Kidney epithelial cell (primary cell): ENCODE measurements at regions not wholly inside any gene's neighbourhood (a gene's known extent, or its start where the extent isn't known, plus 50 kb on each side); places are given as distances from the start of the nearest gene placed in this dataset.

Experiments used
- DNase-seq: peaks from one replicate; pipeline ENCODE4 v3.0.0-alpha.2; 2010; ENCODE audit warnings: low read depth
- H3K27me3 ChIP-seq: 2 replicates; pipeline ENCODE4 v1.6.0; 2011; ENCODE audit warnings: low read length; ENCODE audit not compliant: control insufficient read depth, insufficient read depth
- H3K36me3 ChIP-seq: 2 replicates; pipeline ENCODE4 v1.5.1; 2011; ENCODE audit warnings: low read length; ENCODE audit not compliant: control insufficient read depth, insufficient read depth
- H3K4me3 ChIP-seq: 2 replicates; pipeline ENCODE4 v1.5.1; 2011; ENCODE audit warnings: low read depth, mild to moderate bottlenecking, control low read depth, low read length
- TF ChIP-seq, protein P1 (sequence below): IDR thresholded peaks from 2 replicates; pipeline ENCODE4 v1.5.1; 2011; ENCODE audit warnings: mild to moderate bottlenecking, moderate library complexity, low read length, control low read depth, inconsistent platforms; ENCODE audit not compliant: insufficient read depth, poor library complexity, severe bottlenecking

DNA sequence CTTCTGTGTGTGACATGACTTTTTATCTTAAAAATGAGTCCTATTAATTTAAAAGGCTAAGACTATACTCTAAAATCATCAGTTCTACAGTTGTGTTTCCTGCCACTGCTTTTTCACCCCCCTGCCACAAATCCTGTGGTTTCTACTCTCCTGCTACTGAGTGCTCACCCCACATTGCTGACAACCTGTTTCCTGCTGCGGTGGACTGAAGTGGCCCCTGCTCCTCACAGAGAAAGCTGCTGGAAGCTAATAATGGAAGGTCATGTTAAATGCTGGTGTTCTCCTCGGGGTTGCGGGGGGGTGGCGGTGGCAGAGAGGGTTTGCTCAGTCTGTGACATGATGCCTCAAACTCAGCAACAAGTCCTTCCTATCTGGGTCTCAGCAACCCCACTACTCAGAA, 113.2 kb upstream of the INHBA start:
- DNase-seq = no peak
- no peak overlapping the region for H3K4me3 ChIP-seq
- no peaks in the 10 kb centered on the region for H3K27me3 ChIP-seq
- no peaks in the 10 kb centered on the region for H3K36me3 ChIP-seq
- TF ChIP-seq, protein P1, sequence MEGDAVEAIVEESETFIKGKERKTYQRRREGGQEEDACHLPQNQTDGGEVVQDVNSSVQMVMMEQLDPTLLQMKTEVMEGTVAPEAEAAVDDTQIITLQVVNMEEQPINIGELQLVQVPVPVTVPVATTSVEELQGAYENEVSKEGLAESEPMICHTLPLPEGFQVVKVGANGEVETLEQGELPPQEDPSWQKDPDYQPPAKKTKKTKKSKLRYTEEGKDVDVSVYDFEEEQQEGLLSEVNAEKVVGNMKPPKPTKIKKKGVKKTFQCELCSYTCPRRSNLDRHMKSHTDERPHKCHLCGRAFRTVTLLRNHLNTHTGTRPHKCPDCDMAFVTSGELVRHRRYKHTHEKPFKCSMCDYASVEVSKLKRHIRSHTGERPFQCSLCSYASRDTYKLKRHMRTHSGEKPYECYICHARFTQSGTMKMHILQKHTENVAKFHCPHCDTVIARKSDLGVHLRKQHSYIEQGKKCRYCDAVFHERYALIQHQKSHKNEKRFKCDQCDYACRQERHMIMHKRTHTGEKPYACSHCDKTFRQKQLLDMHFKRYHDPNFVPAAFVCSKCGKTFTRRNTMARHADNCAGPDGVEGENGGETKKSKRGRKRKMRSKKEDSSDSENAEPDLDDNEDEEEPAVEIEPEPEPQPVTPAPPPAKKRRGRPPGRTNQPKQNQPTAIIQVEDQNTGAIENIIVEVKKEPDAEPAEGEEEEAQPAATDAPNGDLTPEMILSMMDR = no peak

GRCh38 chr7:41814888-41815287, 112.0 kb upstream of the INHBA start:
- no peaks in the 10 kb centered on the region for H3K27me3 ChIP-seq
- no peak overlapping the region for H3K4me3 ChIP-seq
- TF ChIP-seq, protein P1 = no peak
- no peaks in the 10 kb centered on the region for H3K36me3 ChIP-seq
- DNase-seq = no peak

- Histone ChIP-seq H3K4me3 (no peak overlapping the region), H3K36me3 (no peaks in the 10 kb centered on the region), H3K27me3 (no peaks in the 10 kb centered on the region)
- no peak for DNase-seq
- TF ChIP-seq, protein P1 = no peak
These were observed 110.4 kb upstream of the INHBA start for GRCh38 chr7:41813286-41813685.

DNA sequence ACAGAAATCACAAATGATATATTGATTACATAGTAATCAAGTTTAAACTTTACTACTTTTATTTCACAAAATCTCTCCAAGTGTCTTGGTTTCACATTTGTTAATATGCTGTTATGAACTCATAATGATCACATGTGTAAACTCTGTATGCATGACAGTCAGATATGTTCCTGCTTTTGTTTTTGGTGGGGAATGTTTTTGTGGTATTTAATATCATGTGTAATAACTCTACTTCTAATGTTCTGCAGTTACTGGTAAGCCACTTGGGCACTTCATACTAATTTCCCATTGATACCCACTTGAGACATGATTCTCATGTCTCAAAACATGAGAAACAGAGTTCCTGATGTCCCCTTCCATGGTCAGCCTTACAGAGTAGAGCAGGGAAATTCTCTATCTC, 109.1 kb upstream of the INHBA start:
- DNase-seq = no peak
- Histone ChIP-seq H3K36me3 (no peaks in the 10 kb centered on the region), H3K27me3 (no peaks in the 10 kb centered on the region), H3K4me3 (no peak overlapping the region)
- TF ChIP-seq, protein P1 = no peak

DNA sequence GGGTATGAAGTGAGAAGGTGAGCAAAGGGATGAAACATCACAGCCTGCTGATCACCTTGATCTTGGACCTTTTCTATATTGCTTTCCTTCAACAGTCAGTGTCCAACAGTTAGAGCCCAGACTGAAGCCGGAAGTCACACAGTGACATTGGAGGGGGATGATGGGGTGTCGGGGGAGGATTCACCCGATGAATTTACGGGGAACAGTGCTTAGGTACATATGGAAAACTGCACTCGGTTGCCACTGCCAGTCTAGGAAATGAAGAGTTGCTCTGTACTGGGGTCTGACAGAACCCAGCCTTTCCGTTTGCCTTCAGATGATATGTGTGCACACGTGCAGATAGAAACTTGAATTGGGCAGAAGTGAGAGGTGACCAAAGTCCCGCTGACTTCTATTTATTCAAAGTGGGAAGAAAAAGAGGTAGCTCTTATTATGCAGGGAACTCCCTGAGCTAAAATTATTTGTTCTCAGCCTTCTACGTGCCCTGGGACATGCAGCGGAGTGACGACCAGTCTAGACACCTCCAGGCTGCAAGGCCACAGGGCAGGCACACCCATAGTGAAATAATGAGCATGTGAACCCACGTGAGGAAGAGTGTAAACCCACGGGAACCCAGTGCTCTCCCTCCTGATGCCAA, 107.2 kb upstream of the INHBA start:
- H3K36me3 ChIP-seq = no peaks in the 10 kb centered on the region
- DNase-seq = no peak
- TF ChIP-seq, protein P1 = no peak
- no peak overlapping the region for H3K4me3 ChIP-seq
- H3K27me3 ChIP-seq = no peaks in the 10 kb centered on the region

DNA sequence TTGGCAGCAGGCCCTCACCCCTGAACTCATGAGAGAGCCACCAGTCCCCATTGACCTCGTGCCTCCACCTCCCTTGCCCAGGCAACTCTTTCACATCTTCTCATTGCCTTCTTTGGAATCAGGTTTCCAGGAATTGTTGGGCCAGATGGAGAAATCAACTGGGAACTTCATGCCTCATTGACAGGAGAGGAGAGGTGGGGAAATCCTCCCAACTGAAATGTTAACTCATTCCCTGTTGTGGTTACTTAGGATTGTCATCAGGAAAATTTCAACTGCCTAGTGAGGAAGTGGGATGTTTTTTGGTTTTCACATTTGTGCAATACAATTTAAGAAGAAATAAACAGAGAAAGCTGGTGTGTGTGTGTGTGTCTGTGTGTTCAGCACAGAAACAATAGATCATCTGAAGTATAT, 106.6 kb upstream of the INHBA start:
- Histone ChIP-seq H3K36me3 (no peaks in the 10 kb centered on the region), H3K27me3 (no peaks in the 10 kb centered on the region), H3K4me3 (no peak overlapping the region)
- TF ChIP-seq, protein P1 = no peak
- DNase-seq = peak; percentile 63
